ENCODE measurements at regions not wholly inside any gene's neighbourhood (a gene's known extent, or its start where the extent isn't known, plus 50 kb on each side); places are given as distances from the start of the nearest gene placed in this dataset.

GRCh38 chr4:126955292-126956183 is 677.2 kb upstream of the INTU start:
- no peak for TF ChIP-seq GATA2 (IDR thresholded peaks at IDR 0.05; ENCODE audit: low read depth, low read length)
- TF ChIP-seq GATA3 (IDR thresholded peaks at IDR 0.05; ENCODE audit: low read depth, low read length): no peak

All from SH-SY5Y (cell line).